ENCODE measurements at regions not wholly inside any gene's neighbourhood (a gene's known extent, or its start where the extent isn't known, plus 50 kb on each side); places are given as distances from the start of the nearest gene placed in this dataset.
A peak's percentile ranks its signal among the peaks of the same experiment; 100 is the strongest.

GRCh38 chr7:117992635-117993376 lies 119.6 kb upstream of the CTTNBP2 start:
- CTCF ChIA-PET, result interaction anchor here (0.6 to 2.6 kb wide), 26 partner anchors 10 to 1135 kb away, joined by 3 to 8 read pairs (median 3); no protein-coding TSS in a partner anchor
- Mint-ChIP-seq H3K4me1 (ENCODE audit: insufficient read depth, unreplicated experiment) (peaks cover 16% of the 10 kb centered on the region), H3K4me3 (ENCODE audit: unreplicated experiment) (no peak overlapping the region), H3K27ac (ENCODE audit: low read depth, unreplicated experiment) (no peak overlapping the region), H3K9me3 (ENCODE audit: unreplicated experiment) (no peaks in the 10 kb centered on the region), H3K27me3 (ENCODE audit: insufficient read depth, unreplicated experiment) (no peaks in the 10 kb centered on the region), H3K36me3 (ENCODE audit: insufficient read depth, unreplicated experiment) (no peaks in the 10 kb centered on the region)
- BruUV-seq (replicated peaks), result no TSS peak
- no peak for TF ChIP-seq CTCF (IDR thresholded peaks at IDR 0.05; ENCODE audit: unreplicated experiment)
- POLR2A ChIA-PET, result no interaction called here
- no peak for DNase-seq (ENCODE audit: unreplicated experiment)
- intact Hi-C loops (cut with micrococcal nuclease), result loop anchor here (1.0 to 2.0 kb wide), 2 partner anchors 111 to 160 kb away; no protein-coding TSS in a partner anchor

- Mint-ChIP-seq H3K4me3 (ENCODE audit: unreplicated experiment) (no peak overlapping the region), H3K36me3 (ENCODE audit: insufficient read depth, unreplicated experiment) (no peaks in the 10 kb centered on the region), H3K27ac (ENCODE audit: low read depth, unreplicated experiment) (no peak overlapping the region), H3K27me3 (ENCODE audit: insufficient read depth, unreplicated experiment) (no peaks in the 10 kb centered on the region), H3K9me3 (ENCODE audit: unreplicated experiment) (no peaks in the 10 kb centered on the region), H3K4me1 (ENCODE audit: insufficient read depth, unreplicated experiment) (peaks cover 23% of the 10 kb centered on the region)
- ChIA-PET CTCF (interaction anchor here (0.6 to 2.6 kb wide), 28 partner anchors 10 to 1135 kb away, joined by 3 to 8 read pairs (median 3); no protein-coding TSS in a partner anchor), POLR2A (no interaction called here)
- DNase-seq (ENCODE audit: unreplicated experiment), result peak; percentile 64
- no TSS peak for BruUV-seq (replicated peaks)
- peak; percentile 38 for TF ChIP-seq CTCF (IDR thresholded peaks at IDR 0.05; ENCODE audit: unreplicated experiment)
- intact Hi-C loops (cut with micrococcal nuclease), result loop anchor here (1.0 to 2.0 kb wide), 2 partner anchors 111 to 159 kb away; no protein-coding TSS in a partner anchor
These were observed 120.2 kb upstream of the CTTNBP2 start for GRCh38 chr7:117993377-117994003.

- Mint-ChIP-seq H3K27ac (ENCODE audit: low read depth, unreplicated experiment) (peak overlapping the region; percentile 73), H3K9me3 (ENCODE audit: unreplicated experiment) (no peaks in the 10 kb centered on the region), H3K4me3 (ENCODE audit: unreplicated experiment) (no peak overlapping the region), H3K4me1 (ENCODE audit: insufficient read depth, unreplicated experiment) (peaks cover 33% of the 10 kb centered on the region), H3K27me3 (ENCODE audit: insufficient read depth, unreplicated experiment) (no peaks in the 10 kb centered on the region), H3K36me3 (ENCODE audit: insufficient read depth, unreplicated experiment) (no peaks in the 10 kb centered on the region)
- ChIA-PET POLR2A (interaction anchor here (0.7 kb wide), 1 partner anchor 12 kb away, joined by 3 read pairs; no protein-coding TSS in a partner anchor), CTCF (interaction anchor here (0.7 to 1.5 kb wide), 5 partner anchors 15 to 108 kb away, joined by 3 to 6 read pairs (median 4); no protein-coding TSS in a partner anchor)
- no TSS peak for BruUV-seq (replicated peaks)
- TF ChIP-seq CTCF (IDR thresholded peaks at IDR 0.05; ENCODE audit: unreplicated experiment), result no peak
- DNase-seq (ENCODE audit: unreplicated experiment), result peak; percentile 37
- intact Hi-C loops (cut with micrococcal nuclease), result no loop called here
These were observed 122.8 kb upstream of the CTTNBP2 start for GRCh38 chr7:117995850-117996650.

All from MCF 10A (cell line).